HepG2 (cell line): ENCODE measurements at regions not wholly inside any gene's neighbourhood (a gene's known extent, or its start where the extent isn't known, plus 50 kb on each side); places are given as distances from the start of the nearest gene placed in this dataset.
A peak's percentile ranks its signal among the peaks of the same experiment; 100 is the strongest.

Experiments used
- ATAC-seq: fragments of 200-7000 bp; cut with Tn5 transposase; 3 replicates; pipeline ENCODE4 v1.9.1; 2020; ENCODE audit warnings: mild to moderate bottlenecking, moderate library complexity
- BruUV-seq: library from RNA; stranded (reverse); fragments of 400-500 nt; replicated peaks from 2 replicates; lab custom pipeline; 2021; lab: Mats Ljungman, UMichigan
- CTCF ChIA-PET: fragments of 300-600 bp; formaldehyde crosslinking; extraction: SDS; loops from one replicate; lab custom pipeline; 2021; ENCODE audit warnings: low total read pairs, inconsistent platforms, low intra/inter-chr PET ratio; lab: Yijun Ruan, JAX
- POLR2A ChIA-PET: fragments of 350-600 bp; sonication (Branson Sonifier 250); formaldehyde crosslinking; loops from one replicate; lab custom pipeline; 2020; ENCODE audit warnings: antibody characterized with exemption, inconsistent platforms; lab: Yijun Ruan, JAX
- DNase-seq: peaks from one replicate; pipeline ENCODE4 v3.0.0-alpha.2; 2015; ENCODE audit warnings: low spot score
- FAIRE-seq: peaks from 3 replicates; lab custom pipeline; 2011; peaks lifted over from hg19 to GRCh38; lab: Jason Lieb, UNC
- H2AFZ ChIP-seq: one replicate; pipeline ENCODE4 v1.6.1; 2011; ENCODE audit warnings: low read length, inconsistent platforms
- H3K27ac ChIP-seq: fragments of 300-600 bp; 3 replicates; pipeline ENCODE4 v1.8.0; 2011; ENCODE audit warnings: mixed run types, mild to moderate bottlenecking, mixed read lengths, low read length, inconsistent platforms; ENCODE audit not compliant: insufficient read depth; ENCODE audit errors: extremely low read length
- H3K27me3 ChIP-seq, 2 experiments: fragments of 200-600 bp in 1 of 2; 2 replicates in 1 of 2; 3 replicates in 1 of 2; pipeline versions ENCODE4 v1.6.0 to v1.8.0; 2011; ENCODE audit warnings: low read length in 2 of 2, mild to moderate bottlenecking in 2 of 2, moderate library complexity in 2 of 2, inconsistent platforms in 1 of 2; ENCODE audit not compliant: insufficient read depth in 2 of 2, control insufficient read depth in 1 of 2
- H3K36me3 ChIP-seq, 2 experiments: fragments of 200-600 bp in 1 of 2; replicated peaks in 1 of 2; 2 replicates in 1 of 2; 3 replicates in 1 of 2; pipeline versions ENCODE4 v1.5.1 to v1.8.0; 2011; ENCODE audit warnings: low read length in 2 of 2, inconsistent platforms in 1 of 2; ENCODE audit not compliant: insufficient read depth in 2 of 2, control insufficient read depth in 1 of 2
- H3K4me1 ChIP-seq: 2 replicates; pipeline ENCODE4 v1.5.1; 2012; ENCODE audit warnings: low read length, inconsistent platforms; ENCODE audit not compliant: insufficient read depth
- H3K4me2 ChIP-seq: 2 replicates; pipeline ENCODE4 v1.6.0; 2011; ENCODE audit warnings: low read depth, low read length, inconsistent platforms
- H3K4me3 ChIP-seq, 3 experiments: fragments of 200-600 bp in 1 of 3; sonication (generic), shearing (Covaris generic) in 1 of 3; replicated peaks in 1 of 3; 2 replicates each; pipeline ENCODE4 v1.5.1; 2011 to 2016; ENCODE audit warnings: low read length in 3 of 3, inconsistent platforms in 2 of 3, low read depth in 2 of 3, mild to moderate bottlenecking in 2 of 3, control low read depth in 1 of 3, mixed read lengths in 1 of 3; ENCODE audit not compliant: insufficient read depth in 1 of 3
- H3K79me2 ChIP-seq: one replicate; pipeline ENCODE4 v1.6.1; 2011; ENCODE audit warnings: low read length, inconsistent platforms; ENCODE audit not compliant: insufficient read depth
- H3K9ac ChIP-seq: 2 replicates; pipeline ENCODE4 v1.6.0; 2011; ENCODE audit warnings: mild to moderate bottlenecking, low read depth, low read length, inconsistent platforms; ENCODE audit not compliant: insufficient read depth
- H3K9me3 ChIP-seq: 2 replicates; pipeline ENCODE4 v1.5.1; 2012; ENCODE audit warnings: mild to moderate bottlenecking, low read length
- H4K20me1 ChIP-seq: 2 replicates; pipeline ENCODE4 v1.6.0; 2011; ENCODE audit warnings: inconsistent platforms, mild to moderate bottlenecking, low read length, moderate library complexity; ENCODE audit not compliant: insufficient read depth
- KDM5A ChIP-seq: fragments of 200-600 bp; sonication (generic); IDR thresholded peaks from 2 replicates; pipeline ENCODE4 v1.7.0; 2018; ENCODE audit warnings: antibody characterized with exemption, mild to moderate bottlenecking, low read length, borderline replicate concordance
- MAFF ChIP-seq: IDR thresholded peaks from 2 replicates; pipeline ENCODE4 v1.6.1; 2011; ENCODE audit warnings: low read depth, low read length, improper control_type of control experiment
- MAFK ChIP-seq, 2 experiments: IDR thresholded peaks in 1 of 2; conservative IDR thresholded peaks in 1 of 2; 2 replicates each; pipeline ENCODE4 v1.6.1; 2011; ENCODE audit warnings: improper control_type of control experiment in 2 of 2, low read length in 2 of 2
- NFE2 ChIP-seq: sonication (generic); formaldehyde crosslinking; IDR thresholded peaks from 2 replicates; pipeline ENCODE4 v1.4.0; 2020; ENCODE audit warnings: missing genetic modification reagents
- WGBS: methylation state at CpG from one replicate; pipeline ENCODE4 v1.1.6; 2017; ENCODE audit warnings: low lambda C conversion rate; 5-methylcytosine and 5-hydroxymethylcytosine counted together
- in situ Hi-C: cut with HindIII; loops from 2 replicates; pipeline ENCODE4 v1.10.0; 2017; ENCODE audit warnings: low pct_unique_long_range_greater_than_20kb; ENCODE audit not compliant: extremely low pct_ligation_motif_present
- intact Hi-C: fragments of 100-400 bp; cut with micrococcal nuclease; formaldehyde crosslinking; loops from one replicate; pipeline ENCODE4 v1.10.0; 2022; ENCODE audit not compliant: unreplicated experiment

GRCh38 chr11:19597206-19597605 lies 115.4 kb upstream of the NAV2 start:
- ATAC-seq (no peak), DNase-seq (no peak), FAIRE-seq (no peak)
- CTCF ChIA-PET, result no interaction called here
- Histone ChIP-seq H4K20me1 (no peaks in the 10 kb centered on the region), H3K9me3 (no peaks in the 10 kb centered on the region), H3K4me1 (peaks cover 4% of the 10 kb centered on the region; the same call in 1 of the 2 replicates), H3K4me2 (no peak overlapping the region), H3K27me3 (peaks cover 0 to 8% of the 10 kb centered on the region in 2 experiments; a peak in 1 of 5 replicates), H3K79me2 (no peaks in the 10 kb centered on the region), H3K4me3 (no peak overlapping the region), H3K27ac (no peak overlapping the region), H2AFZ (no peak overlapping the region), H3K36me3 (no peaks in the 10 kb centered on the region), H3K9ac (no peak overlapping the region)
- POLR2A ChIA-PET, result no interaction called here
- 0% methylated on average over 1 of the region's 1 CpG for WGBS
- in situ Hi-C loops, result no loop called here
- BruUV-seq, result no TSS peak
- 0 out of 2 replicates have a peak, but pooled peaks have one; percentile 31 for TF ChIP-seq MAFF
- peak in 1 of 2 experiments; percentile 9; a peak in 1 of 4 replicates for TF ChIP-seq MAFK (conservative IDR thresholded peaks at IDR 0.05 in 1 of 2, IDR thresholded peaks at IDR 0.05 in 1 of 2; ENCODE audit: low read length in 2 of 2)
- no peak for TF ChIP-seq KDM5A
- intact Hi-C loops, result no loop called here

- no peak overlapping the region for H3K27ac ChIP-seq
- peaks cover 0 to 8% of the 10 kb centered on the region in 2 experiments; a peak in 1 of 5 replicates for H3K27me3 ChIP-seq
- H3K4me3 ChIP-seq, result no peak overlapping the region
- no peak for ATAC-seq
- H4K20me1 ChIP-seq, result no peaks in the 10 kb centered on the region
- ChIA-PET CTCF (no interaction called here), POLR2A (no interaction called here)
- in situ Hi-C loops, result no loop called here
- no peak overlapping the region for H2AFZ ChIP-seq
- no peak overlapping the region for H3K9ac ChIP-seq
- peaks cover 4% of the 10 kb centered on the region; the same call in 1 of the 2 replicates for H3K4me1 ChIP-seq
- intact Hi-C loops, result no loop called here
- no peak for TF ChIP-seq NFE2 (CRISPR knock-in tag)
- WGBS, result 6% methylated on average over 9 of the region's 12 CpGs
- H3K9me3 ChIP-seq, result no peaks in the 10 kb centered on the region
- BruUV-seq, result no TSS peak
- no peaks in the 10 kb centered on the region for H3K36me3 ChIP-seq
- H3K4me2 ChIP-seq, result no peak overlapping the region
- no peak for FAIRE-seq
- no peak for DNase-seq
- no peaks in the 10 kb centered on the region for H3K79me2 ChIP-seq
These were observed 116.5 kb upstream of the NAV2 start for GRCh38 chr11:19595840-19596751.
